Left ventricle myocardium superior (tissue), 1 donor: ENCODE measurements at regions not wholly inside any gene's neighbourhood (a gene's known extent, or its start where the extent isn't known, plus 50 kb on each side); places are given as distances from the start of the nearest gene placed in this dataset.
"Not testable (repeated sequence)": the region's sequence is repeated elsewhere in the genome, so short reads cannot be mapped to it uniquely, and the experiment has no call there.

Experiments used
- ATAC-seq: fragments of 200-7000 bp; cut with Tn5 transposase; one replicate; pipeline ENCODE4 v1.9.1; 2020; ENCODE audit warnings: mild to moderate bottlenecking, moderate library complexity
- DNase-seq: peaks from one replicate; pipeline ENCODE4 v3.0.0-alpha.2; 2020
- intact Hi-C: fragments of 100-400 bp; cut with micrococcal nuclease; formaldehyde crosslinking; loops from one replicate; pipeline ENCODE4 v1.11.0; 2022
- donor health status: DM: no; HTN: yes; CAD: no; lungs with severe emphysema.

DNA sequence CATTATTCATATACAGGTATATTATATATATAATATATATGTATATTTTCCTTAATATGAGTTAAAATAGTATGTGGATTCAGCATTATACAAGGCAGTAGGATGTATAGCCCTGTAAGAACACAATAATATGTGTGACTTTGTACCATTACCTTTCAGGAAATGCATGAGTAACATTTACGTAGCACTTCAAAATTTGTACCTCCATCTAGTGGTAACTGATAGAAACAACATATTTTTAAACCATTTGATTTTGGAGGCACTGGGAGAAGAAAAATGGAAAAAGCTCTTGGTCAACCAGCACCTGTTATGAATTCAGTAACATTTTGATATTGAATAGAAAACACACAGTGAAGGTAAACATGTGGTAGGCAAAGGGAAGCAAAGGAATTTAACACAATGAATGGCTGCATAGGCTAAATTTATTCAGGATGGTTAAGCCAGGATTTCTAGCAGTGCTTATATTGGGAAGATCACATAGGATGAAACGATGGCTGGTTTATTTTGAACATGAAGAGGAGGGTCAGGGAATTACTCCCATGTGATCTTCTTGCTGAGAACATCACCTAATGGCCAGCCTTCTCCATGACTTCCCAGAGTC lies 565.5 kb downstream of the CCDC85A start:
- ATAC-seq, result no peak
- DNase-seq, result no peak
- intact Hi-C loops, result no loop called here

DNA sequence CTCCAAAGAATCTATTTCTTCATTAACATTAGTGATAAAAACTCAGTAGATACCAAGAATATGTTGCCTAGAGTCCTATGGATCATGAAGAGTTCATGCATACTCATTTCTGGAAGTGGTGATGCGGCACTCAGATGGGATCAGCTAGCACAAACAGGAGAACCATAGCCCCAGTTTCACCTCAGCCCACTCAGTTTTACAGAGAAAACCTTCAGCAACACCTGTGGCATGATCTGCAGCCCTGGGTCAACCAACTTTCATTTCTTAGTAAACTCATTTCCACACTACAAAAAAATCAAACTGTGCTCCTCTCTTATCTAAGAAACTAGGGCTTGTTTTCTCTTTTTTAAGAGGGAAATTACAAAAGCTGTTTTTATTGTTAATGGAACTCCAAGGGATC lies 569.4 kb downstream of the CCDC85A start:
- DNase-seq, result no peak
- ATAC-seq, result no peak
- intact Hi-C loops, result loop anchor here (5.0 kb wide), 1 partner anchor 571 kb away; the partner anchor contains the start of gene CCDC85A

DNA sequence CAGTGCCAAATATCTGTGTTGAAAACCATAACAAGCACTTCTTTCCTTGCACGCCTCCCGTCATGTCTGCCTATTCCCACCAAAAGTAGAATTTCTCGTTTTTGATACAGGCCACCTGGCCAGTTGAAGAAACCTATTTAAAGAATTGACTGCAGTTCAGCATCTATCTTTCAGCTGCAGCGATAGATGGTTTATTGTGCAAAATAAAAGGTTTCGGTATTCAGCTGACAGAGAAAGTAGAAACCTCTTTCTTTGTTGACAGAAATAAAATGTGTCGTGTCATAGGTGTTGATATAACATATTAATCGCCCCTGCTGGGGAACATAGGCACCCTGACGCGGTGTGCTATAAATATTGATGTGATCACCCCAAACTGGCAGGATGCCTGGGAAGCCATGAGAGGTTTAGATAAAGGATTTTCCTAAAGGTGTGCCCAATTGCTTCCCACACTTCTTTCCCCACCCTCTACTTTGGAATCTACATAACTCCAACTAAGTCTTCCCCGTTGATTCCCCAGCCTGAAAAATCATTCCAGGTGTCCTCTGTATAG lies 570.4 kb downstream of the CCDC85A start:
- intact Hi-C loops, result loop anchor here (5.0 kb wide), 1 partner anchor 572 kb away; the partner anchor contains the start of gene CCDC85A
- DNase-seq (peak; percentile 70), ATAC-seq (peak; percentile 98)

DNA sequence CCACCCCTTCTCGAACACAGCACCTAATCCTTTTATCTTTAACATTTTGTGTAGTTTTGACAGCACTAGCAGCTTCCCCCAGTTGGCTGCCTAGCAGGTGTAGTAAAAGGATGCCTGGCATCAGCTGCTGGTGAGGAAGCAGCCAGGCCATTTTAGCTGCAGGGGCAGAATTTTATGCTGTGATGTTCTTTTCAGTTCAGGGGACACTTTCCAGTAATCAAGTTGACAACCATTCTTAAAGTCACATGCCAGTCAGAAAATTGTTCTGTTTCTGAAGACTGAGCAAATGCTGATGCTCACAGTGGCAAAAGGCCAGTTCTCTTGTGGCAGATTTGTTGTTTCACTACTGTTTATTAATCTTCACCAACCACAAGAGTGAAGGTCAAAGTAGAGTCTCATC lies 570.8 kb downstream of the CCDC85A start:
- intact Hi-C loops, result loop anchor here (5.0 kb wide), 1 partner anchor 572 kb away; the partner anchor contains the start of gene CCDC85A
- peak; percentile 86 for ATAC-seq
- peak; percentile 26 for DNase-seq

DNA sequence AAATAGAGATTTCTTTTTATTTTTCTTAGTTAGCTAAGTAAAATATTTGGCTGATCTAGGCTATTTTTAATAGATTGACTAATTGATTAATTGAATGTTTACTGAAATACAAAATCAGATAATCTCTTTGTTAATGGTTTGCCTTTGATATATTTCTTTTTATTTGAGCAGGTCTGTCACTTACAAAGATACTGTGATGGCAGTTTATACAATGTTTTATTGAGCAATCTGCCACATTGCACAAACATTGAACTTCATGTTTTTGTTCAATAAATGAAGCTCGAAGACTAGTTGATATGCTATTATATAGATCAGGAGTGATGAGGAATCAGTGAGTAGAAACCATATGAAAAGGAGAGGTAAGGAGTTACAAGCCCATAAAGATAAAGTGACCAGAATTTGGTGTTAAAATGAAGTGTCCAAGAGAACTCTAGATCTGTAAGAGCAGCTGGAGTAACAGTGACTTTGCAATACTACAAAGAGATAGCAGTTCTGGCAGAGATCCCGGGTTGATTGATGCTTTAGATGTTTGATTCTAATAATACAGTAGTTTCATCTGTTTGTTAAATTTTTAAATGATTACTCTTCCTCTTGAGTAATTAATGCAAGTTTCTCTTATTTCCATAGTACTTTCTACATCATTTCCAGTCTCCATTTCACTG lies 574.2 kb downstream of the CCDC85A start:
- intact Hi-C loops, result no loop called here
- no peak for ATAC-seq

DNA sequence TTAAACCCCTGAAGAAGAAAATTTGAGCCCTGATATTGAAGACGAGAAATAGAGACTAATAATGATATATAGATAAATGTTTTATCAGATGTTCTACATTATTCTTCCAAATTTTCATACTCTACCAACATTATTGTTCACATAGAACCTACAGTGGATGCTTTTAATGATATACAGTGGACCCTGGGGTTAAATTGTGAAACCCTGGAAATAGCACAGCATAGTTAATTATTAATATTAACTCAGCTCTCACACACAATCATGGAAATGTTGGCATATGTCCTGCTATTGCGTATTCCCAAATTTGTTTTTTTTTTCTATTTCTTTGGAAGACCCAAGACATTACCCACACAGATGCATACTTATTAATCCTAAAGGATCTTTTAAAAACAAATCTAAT lies 579.9 kb downstream of the CCDC85A start:
- intact Hi-C loops, result no loop called here
- DNase-seq (no peak), ATAC-seq (no peak)

More for the DNA sequence above, 574.2 kb downstream of the CCDC85A start:
- DNase-seq, result no peak

DNA sequence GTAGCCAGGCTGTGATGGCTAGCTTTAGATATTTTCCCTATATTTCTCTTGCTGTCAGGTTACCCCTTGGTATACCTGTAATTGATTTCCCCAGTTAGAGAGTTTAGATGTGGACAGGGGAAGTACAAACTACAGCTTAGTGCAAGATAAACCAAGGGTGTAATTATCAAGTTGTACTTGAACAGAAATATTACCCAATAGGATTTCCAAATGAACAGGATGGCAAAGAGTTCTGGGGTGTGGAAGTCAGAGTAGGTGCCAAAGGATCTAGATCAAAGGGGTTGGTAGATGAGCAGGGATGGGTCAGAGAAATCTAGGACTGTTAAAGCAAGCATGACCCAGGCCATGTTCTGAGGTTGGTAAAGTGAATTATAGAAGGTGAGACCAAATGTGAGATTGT lies 585.2 kb downstream of the CCDC85A start:
- ATAC-seq, result no peak
- DNase-seq, result no peak
- intact Hi-C loops, result no loop called here

DNA sequence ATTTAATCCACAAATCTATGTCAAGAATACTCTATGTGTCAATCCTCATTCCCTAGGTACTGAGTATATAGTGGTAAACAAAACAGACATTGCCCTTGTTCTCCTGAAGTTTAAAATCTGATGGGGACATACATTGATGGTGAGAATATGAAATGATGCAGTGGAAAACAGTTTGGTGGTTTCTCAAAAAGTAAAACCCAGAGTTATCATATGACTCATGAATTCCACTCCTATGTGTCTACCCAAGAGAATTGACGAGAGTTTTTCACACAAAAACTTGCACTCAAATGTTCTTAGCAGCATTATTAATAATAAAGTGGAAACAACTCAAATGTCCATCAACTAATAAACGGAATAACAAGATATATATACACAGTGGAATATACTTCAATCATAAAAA lies 586.7 kb downstream of the CCDC85A start:
- intact Hi-C loops, result no loop called here
- ATAC-seq (no peak), DNase-seq (no peak)

DNA sequence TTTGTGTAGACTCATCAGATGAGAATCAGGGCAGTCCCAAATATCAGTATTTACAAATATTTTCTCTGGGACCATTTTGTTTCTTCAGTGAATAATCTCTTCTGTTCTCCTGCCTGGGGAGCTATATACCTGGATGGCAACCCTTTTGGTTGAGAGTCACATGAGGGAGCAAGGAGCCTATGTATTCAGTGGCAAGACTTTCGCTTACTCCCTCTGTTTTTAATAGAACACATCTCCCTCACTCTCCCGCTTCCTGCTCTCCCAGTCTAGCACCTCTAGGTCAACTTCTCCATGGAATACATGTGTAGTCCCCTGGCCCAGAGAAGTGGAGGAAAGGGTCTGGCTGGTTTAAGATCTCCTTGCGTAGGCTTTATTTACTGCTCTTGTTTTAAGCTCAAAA lies 600.3 kb downstream of the CCDC85A start:
- no peak for DNase-seq
- no peak for ATAC-seq
- intact Hi-C loops, result no loop called here

DNA sequence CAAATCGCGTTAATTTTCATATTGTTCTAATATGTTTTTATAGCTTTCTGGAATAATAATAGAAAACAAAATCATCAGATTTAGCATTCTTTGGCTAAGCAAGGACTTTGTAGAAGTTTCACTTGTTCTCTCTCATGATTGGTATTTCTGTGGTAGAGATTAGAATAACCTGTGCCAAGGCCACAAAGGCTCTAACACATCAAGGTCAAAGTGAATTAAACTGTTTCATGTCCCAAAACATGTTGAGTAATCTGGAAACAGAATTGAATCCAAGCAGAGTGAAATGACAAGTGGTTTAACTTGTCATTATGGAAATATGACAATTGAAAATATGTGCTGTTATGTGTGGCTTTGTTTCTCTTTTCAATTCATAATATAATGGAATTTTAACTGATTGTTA lies 617.4 kb downstream of the CCDC85A start:
- no peak for DNase-seq
- no peak for ATAC-seq
- intact Hi-C loops, result no loop called here

DNA sequence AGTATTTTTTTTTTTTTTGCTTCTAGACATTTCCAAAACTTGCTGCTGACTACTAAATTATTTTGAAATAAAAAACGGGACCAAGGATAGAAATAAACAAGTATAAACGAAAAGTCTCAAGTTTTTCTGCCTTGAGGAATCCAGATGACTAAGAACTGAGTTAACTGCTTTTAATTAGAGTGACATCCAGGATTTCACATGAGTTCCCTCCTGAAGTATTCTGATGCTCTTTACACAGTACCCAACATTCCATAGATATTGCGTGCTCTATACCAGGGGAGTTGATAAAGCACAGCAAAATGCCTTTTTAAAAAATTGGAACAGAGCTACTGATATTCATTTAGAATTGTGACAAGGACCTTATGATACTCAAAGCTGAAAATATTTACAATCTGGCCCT lies 618.0 kb downstream of the CCDC85A start:
- ATAC-seq, result no peak

DNA sequence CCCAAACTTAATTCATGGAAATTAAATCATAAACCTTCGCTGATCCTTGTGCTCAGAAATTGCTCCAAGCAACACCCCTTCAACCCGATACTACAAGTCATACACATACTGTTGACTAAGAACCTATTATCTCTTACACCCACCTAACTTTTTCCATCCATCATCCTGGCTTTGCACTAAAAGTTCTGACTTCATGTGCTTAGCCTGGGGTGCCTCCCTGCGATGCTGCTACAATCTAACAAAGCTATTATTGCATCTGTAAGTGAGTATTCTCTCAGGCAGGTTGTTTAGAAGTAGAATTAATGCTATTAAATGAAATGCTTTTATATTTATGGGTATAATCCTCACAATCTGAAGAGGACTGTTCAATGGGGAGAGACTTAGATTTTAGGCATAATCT lies 619.8 kb downstream of the CCDC85A start:
- intact Hi-C loops, result no loop called here
- DNase-seq, result no peak
- no peak for ATAC-seq

More for the DNA sequence above, 618.0 kb downstream of the CCDC85A start:
- no peak for DNase-seq
- intact Hi-C loops, result no loop called here

DNA sequence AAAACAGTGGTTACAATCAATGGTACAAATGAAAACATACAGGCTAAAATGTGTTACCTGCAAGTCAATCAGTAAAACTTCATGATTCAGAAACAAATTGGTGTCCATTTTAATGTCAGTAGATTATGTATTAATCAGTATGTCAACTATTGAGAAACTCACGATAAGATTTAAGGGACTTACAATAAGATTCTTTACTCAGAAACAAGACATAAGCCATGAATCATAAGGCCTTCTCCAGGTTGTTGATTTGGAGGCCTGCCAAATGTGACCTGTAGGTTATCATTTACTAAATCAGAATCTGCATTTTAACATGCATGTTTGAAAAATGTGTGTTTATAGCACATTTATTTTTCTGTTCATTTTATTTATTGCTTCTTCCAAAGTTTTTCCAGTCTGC lies 623.1 kb downstream of the CCDC85A start:
- ATAC-seq (no peak), DNase-seq (no peak)
- intact Hi-C loops, result no loop called here

DNA sequence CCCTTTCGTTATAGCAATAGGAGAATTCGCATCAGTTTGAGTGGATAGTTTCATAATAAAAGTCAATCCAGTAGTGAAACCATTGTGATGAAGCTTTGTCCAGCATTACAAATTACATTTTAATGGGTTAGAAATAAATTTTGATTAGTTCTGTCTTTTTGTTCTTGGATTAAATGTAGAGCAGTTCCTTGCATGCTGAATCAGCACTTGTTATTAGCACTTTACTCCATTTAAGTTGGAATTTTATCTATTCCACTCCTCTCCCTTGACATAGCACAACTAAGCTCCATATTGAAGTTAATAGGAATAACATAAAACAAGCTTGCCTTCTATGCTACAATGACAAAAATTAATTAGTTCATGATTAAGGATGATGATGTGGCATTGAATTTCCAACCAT lies 624.1 kb downstream of the CCDC85A start:
- ATAC-seq, result no peak
- DNase-seq, result no peak
- intact Hi-C loops, result no loop called here

DNA sequence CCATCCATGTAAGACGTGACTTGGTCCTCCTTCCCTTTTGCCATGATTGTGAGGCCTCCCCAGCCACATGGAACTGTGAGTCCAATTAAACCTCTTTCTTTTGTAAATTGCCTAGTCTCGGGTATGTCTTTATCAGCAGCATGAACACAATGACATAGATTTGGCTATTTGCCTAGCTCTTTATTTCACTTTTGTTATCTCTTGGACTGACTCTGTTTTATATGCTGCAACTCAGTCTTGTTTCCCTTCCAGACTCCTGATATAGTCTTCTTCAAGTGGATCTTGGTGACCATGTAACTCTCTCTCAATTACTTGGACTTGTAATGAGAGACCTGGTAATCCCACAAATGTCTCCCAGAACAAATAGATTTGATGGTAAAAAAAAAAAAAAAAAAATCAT lies 627.6 kb downstream of the CCDC85A start:
- DNase-seq, result no peak
- ATAC-seq, result no peak
- intact Hi-C loops, result no loop called here

DNA sequence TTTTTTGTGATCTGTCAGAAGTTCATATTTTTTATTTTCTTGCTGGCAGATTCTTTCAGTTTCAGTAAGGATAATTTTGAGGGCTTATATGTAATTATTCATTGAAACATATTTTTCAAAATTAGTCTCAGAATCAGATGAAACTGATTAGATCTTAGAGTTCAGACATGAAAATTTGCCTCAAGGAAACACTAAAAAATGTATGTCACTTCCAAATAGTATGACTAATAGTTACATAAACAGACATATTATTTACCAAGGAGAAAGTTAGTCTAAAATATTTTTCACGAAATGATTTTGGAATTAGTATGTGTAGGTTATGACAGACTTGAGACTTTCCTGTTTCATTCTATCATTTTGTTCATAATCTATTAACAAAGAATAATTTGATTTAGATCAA lies 628.6 kb downstream of the CCDC85A start:
- intact Hi-C loops, result no loop called here
- no peak for ATAC-seq
- no peak for DNase-seq

DNA sequence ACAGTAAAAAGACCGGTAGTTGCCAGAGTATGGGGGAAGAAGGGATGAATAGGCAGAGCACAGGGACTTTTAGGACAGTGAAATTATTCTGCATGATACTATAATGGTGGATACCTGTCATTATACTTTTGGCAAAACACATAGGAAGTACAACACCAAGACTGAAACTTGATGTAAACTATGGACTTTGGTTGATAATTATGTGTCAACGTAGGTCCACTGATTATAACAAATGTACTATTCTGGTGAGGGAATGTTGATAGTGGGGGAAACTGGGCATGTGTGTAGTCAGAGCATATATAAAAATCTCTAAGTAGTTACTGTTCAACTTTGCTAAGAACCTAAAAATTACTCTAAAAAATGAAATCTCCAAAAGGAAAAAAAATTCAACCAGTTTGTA lies 629.7 kb downstream of the CCDC85A start:
- intact Hi-C loops, result no loop called here
- DNase-seq (no peak), ATAC-seq (no peak)

DNA sequence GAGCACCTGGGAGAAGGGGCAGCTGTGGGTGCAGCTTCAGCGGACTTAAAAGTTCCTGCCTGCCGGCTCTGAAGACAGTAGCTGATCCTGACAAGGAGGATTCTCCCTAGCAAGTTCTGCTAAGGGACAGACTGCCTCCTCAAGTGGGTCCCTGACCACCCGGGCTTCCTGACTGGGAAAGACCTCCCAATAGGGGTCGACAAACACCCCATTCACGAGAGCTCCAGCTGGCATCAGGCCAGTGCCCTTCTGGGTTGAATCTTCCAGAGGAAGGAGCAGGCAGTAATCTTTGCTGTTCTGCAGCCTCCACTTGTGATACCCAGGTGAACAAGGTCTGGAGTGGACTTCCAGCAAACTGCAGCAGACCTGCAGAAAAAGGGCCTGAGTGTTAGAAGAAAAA lies 632.9 kb downstream of the CCDC85A start:
- intact Hi-C loops, result no loop called here
- DNase-seq, result no peak
- no peak for ATAC-seq

DNA sequence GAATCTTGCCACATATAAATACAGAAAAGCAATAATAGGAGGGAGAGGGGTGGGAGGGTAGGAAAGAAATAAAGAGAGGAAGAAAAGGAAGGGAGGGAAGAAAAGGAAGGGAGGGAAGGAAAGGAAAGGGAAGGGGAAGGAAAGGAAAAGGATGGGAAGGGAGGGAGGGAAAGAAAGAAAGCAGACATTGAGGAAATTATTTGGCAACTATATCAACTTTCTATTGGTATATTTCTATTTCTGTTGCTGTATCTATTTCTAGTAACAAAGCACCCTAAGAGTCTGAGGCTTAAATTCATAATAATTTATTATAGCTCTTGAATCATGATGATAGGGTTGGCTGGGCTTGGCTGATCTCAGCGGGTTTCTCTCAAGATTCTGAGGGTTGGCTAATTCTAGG lies 648.0 kb downstream of the CCDC85A start:
- ATAC-seq, result no peak
- DNase-seq, result no peak
- intact Hi-C loops, result no loop called here

DNA sequence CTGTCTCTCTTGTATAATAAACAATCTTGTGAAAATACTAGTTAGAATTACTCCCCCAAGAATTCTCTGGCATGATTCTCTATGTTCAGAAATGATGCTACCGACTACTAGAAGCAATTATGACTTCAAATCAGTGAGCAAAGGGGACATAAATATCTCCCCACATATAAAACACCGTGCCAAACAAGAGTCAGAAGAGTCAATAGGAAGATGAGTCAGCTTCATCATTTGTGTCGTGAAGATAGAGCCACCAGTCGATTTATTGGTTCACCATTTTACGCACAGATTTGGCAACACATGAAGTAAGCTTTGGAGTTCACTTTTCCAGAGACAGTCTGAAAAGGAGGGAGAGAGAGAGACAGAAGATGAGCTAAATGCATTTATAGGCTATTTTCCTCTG lies 650.9 kb downstream of the CCDC85A start:
- intact Hi-C loops, result no loop called here
- no peak for ATAC-seq
- DNase-seq, result no peak

DNA sequence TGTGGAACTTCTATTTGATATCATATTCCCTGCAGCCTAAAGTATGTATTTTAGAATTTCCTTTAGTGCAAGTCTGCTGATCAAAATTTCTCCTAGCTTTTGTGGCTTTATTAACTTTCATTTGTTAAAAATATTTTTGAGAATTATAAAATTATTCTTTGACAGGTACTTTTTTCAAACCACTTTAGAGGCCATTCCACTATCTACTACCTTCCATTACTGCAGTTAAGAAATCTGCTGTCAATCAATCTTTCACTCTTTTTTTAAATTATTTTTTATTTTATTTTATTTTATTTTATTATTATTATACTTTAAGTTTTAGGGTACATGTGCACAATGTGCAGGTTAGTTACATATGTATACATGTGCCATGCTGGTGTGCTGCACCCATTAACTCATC lies 656.2 kb downstream of the CCDC85A start:
- ATAC-seq, DNase-seq, intact Hi-C loops: not testable (repeated sequence)
